WTC11 (cell line): ENCODE measurements at regions not wholly inside any gene's neighbourhood (a gene's known extent, or its start where the extent isn't known, plus 50 kb on each side); places are given as distances from the start of the nearest gene placed in this dataset.

ENCODE experiments used
- ATAC-seq: fragments of 200-7000 bp; cut with Tn5 transposase; 2 replicates; pipeline ENCODE4 v1.10.0; 2021; ENCODE audit warnings: mild to moderate bottlenecking, moderate library complexity
- CTCF ChIA-PET: fragments of 300-600 bp; sonication (Branson Sonifier 250); formaldehyde crosslinking; loops from one replicate; lab custom pipeline; 2021; ENCODE audit warnings: antibody characterized with exemption; lab: Charles Lee
- POLR2A ChIA-PET: fragments of 350-600 bp; sonication (Branson Sonifier 250); formaldehyde crosslinking; loops from one replicate; lab custom pipeline; 2021; ENCODE audit warnings: antibody characterized with exemption; lab: Charles Lee
- DNase-seq: peaks from one replicate; pipeline ENCODE4 v3.0.0; 2021; ENCODE audit warnings: low spot score
- H3K27ac Mint-ChIP-seq: 2 replicates; pipeline ENCODE4 v1.8.0; 2021; ENCODE audit warnings: mixed read lengths
- H3K27me3 Mint-ChIP-seq: 2 replicates; pipeline ENCODE4 v1.8.0; 2021; ENCODE audit warnings: low read depth, mild to moderate bottlenecking, moderate library complexity, mixed read lengths
- H3K36me3 Mint-ChIP-seq: 2 replicates; pipeline ENCODE4 v1.8.0; 2021; ENCODE audit warnings: mixed read lengths
- H3K4me1 Mint-ChIP-seq: 2 replicates; pipeline ENCODE4 v1.8.0; 2022; ENCODE audit warnings: mixed read lengths
- H3K4me3 Mint-ChIP-seq: 2 replicates; pipeline ENCODE4 v1.8.0; 2021; ENCODE audit warnings: mild to moderate bottlenecking, moderate library complexity, mixed read lengths
- H3K9me3 Mint-ChIP-seq: 2 replicates; pipeline ENCODE4 v1.8.0; 2021; ENCODE audit warnings: mixed read lengths
- AR ChIP-seq: fragments of 250-450 bp; sonication (Bioruptor Pico); IDR thresholded peaks from 2 replicates; pipeline ENCODE4 v1.9.0; 2021; ENCODE audit warnings: mild to moderate bottlenecking
- ARID4B ChIP-seq: sonication (generic); formaldehyde crosslinking; IDR thresholded peaks from 2 replicates; pipeline ENCODE4 v1.8.0; 2023; ENCODE audit warnings: missing genetic modification reagents, mild to moderate bottlenecking, borderline replicate concordance
- ATF1 ChIP-seq: sonication (generic); formaldehyde crosslinking; IDR thresholded peaks from 2 replicates; pipeline ENCODE4 v1.8.1; 2023; ENCODE audit warnings: mild to moderate bottlenecking, moderate library complexity, missing genetic modification reagents
- CBFB ChIP-seq: sonication (generic); formaldehyde crosslinking; IDR thresholded peaks from 2 replicates; pipeline ENCODE4 v1.8.1; 2022; ENCODE audit warnings: mild to moderate bottlenecking, low read depth, missing genetic modification reagents
- CTCF ChIP-seq: fragments of 200-600 bp; IDR thresholded peaks from 2 replicates; pipeline ENCODE4 v1.8.0; 2022; ENCODE audit warnings: antibody characterized with exemption
- FOXP1 ChIP-seq: sonication (generic); formaldehyde crosslinking; IDR thresholded peaks from 2 replicates; pipeline ENCODE4 v1.8.0; 2022; ENCODE audit warnings: missing genetic modification reagents, mild to moderate bottlenecking, moderate library complexity, borderline replicate concordance
- IRF2 ChIP-seq: sonication (generic); formaldehyde crosslinking; IDR thresholded peaks from 2 replicates; pipeline ENCODE4 v1.8.0; 2022; ENCODE audit warnings: low read depth, missing genetic modification reagents, borderline replicate concordance
- NFYB ChIP-seq: sonication (generic); formaldehyde crosslinking; conservative IDR thresholded peaks from 2 replicates; pipeline ENCODE4 v1.8.0; 2022; ENCODE audit warnings: low read depth, missing genetic modification reagents
- TEAD1 ChIP-seq: sonication (generic); formaldehyde crosslinking; IDR thresholded peaks from 2 replicates; pipeline ENCODE4 v1.8.0; 2022; ENCODE audit warnings: mild to moderate bottlenecking, missing genetic modification reagents
- ZNF425 ChIP-seq: fragments of 250-450 bp; sonication (Bioruptor Pico); conservative IDR thresholded peaks from 2 replicates; pipeline ENCODE4 v1.9.0; 2021; ENCODE audit warnings: mild to moderate bottlenecking

- TF ChIP-seq FOXP1 (CRISPR knock-in tag), result no peak
- TF ChIP-seq, all 79 proteins: peak for 0
Observed at GRCh38 chr11:81673001-81673400, 1060.7 kb downstream of the FAM181B start (continued).

GRCh38 chr11:81669935-81670543 is 1063.6 kb downstream of the FAM181B start:
- no peaks in the 10 kb centered on the region for H3K4me1 Mint-ChIP-seq
- DNase-seq (no peak), ATAC-seq (no peak)
- ChIA-PET POLR2A (no interaction called here), CTCF (no interaction called here)
- no peak overlapping the region for H3K27ac Mint-ChIP-seq
- no peaks in the 10 kb centered on the region for H3K9me3 Mint-ChIP-seq
- H3K27me3 Mint-ChIP-seq, result no peaks in the 10 kb centered on the region
- no peak overlapping the region for H3K4me3 Mint-ChIP-seq
- no peaks in the 10 kb centered on the region for H3K36me3 Mint-ChIP-seq
- TF ChIP-seq ARID4B (CRISPR knock-in tag) (no peak), ATF1 (no peak), CBFB (no peak)
- TF ChIP-seq, all 79 proteins: peak for 0

- DNase-seq (peak; percentile 31), ATAC-seq (peak; percentile 91)
- TF ChIP-seq TEAD1 (CRISPR knock-in tag) (no peak), AR (CRISPR knock-in tag) (no peak), CTCF (peak; percentile 47; the same call in 1 of the 2 replicates), IRF2 (CRISPR knock-in tag) (no peak), NFYB (CRISPR knock-in tag) (no peak), ZNF425 (CRISPR knock-in tag) (no peak)
- no peaks in the 10 kb centered on the region for H3K4me1 Mint-ChIP-seq
- no peak overlapping the region for H3K4me3 Mint-ChIP-seq
- H3K27me3 Mint-ChIP-seq, result peaks cover 19% of the 10 kb centered on the region
- CTCF ChIA-PET, result interaction anchor here (0.7 to 2.0 kb wide), 6 partner anchors 11 to 33 kb away, joined by 3 to 11 read pairs (median 4); no protein-coding TSS in a partner anchor
- POLR2A ChIA-PET, result no interaction called here
- peaks cover 14% of the 10 kb centered on the region for H3K9me3 Mint-ChIP-seq
- no peak overlapping the region for H3K27ac Mint-ChIP-seq
- peaks cover 5% of the 10 kb centered on the region; the same call in 1 of the 2 replicates for H3K36me3 Mint-ChIP-seq
Observed at GRCh38 chr11:81658722-81659121, 1074.9 kb downstream of the FAM181B start.
